NCI-H2227 treated with DMSO at 0.1 percent for 48 hours (cell line): ENCODE measurements at regions not wholly inside any gene's neighbourhood (a gene's known extent, or its start where the extent isn't known, plus 50 kb on each side); places are given as distances from the start of the nearest gene placed in this dataset.
"Not testable (repeated sequence)": the region's sequence is repeated elsewhere in the genome, so short reads cannot be mapped to it uniquely, and the experiment has no call there.

ENCODE experiments used
- DNase-seq: peaks from one replicate; lab custom pipeline; 2025; lab: John Stamatoyannopoulos, UW

DNA sequence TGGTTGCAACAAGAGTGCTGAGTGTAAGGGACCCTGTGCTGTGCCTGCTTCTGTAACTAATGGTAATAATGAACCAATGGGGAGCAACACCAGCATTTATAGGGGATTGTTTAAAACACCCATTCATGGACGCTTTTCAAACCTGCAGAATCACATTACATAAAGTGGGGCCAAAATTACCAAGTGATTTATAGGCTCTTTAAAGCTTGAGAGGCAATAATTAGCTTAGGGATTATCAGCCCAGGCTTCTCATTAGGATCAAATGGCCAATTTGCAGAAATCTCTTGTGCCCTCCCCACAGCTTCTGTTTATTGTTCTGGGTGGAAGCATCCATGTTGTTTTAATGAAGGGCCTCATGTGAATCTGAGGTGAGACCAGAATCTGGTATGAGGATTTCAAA lies 125.5 kb downstream of the ZNF486 start:
- not testable (repeated sequence) for DNase-seq

- no peak for DNase-seq
Observed at GRCh38 chr19:20289186-20289585, 122.2 kb downstream of the ZNF486 start.

GRCh38 chr19:20287070-20287469 lies 120.1 kb downstream of the ZNF486 start:
- no peak for DNase-seq

GRCh38 chr19:20285876-20286275 lies 118.9 kb downstream of the ZNF486 start:
- not testable (repeated sequence) for DNase-seq

DNA sequence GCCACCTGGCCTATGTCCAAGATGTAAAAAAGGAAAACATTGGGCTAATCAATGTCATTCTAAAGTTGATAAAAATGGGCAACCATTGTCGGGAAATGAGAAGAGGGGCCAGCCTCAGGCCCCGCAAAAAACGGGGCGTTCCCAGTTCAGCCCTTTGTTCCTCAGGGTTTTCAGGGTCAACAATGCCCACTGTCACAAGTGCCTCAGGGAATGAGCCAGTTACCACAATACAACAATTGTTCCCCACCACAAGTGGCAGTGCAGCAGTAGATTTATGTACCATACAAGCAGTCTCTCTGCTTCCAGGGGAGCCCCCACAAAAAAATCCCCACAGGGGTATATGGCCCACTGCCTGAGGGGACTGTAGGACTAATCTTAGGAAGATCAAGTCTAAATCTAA lies 112.5 kb downstream of the ZNF486 start:
- no peak for DNase-seq

- DNase-seq, result no peak
Observed at GRCh38 chr19:20278342-20278741, 111.3 kb downstream of the ZNF486 start.

DNA sequence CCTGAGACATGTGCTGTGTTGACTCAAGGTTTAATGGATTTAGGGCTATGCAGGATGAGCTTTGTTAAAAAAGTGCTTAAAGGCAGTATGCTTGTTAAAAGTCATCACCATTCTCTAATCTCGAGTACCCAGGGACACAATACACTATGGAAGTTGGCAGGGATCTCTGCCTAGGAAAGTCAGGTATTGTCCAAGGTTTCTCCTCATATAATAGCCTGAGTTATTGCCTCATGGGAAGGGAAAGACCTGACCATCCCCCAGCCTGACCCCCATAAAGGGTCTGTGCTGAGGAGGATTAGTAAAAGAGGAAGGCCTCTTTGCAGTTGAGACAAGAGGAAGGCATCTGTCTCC lies 109.7 kb downstream of the ZNF486 start:
- not testable (repeated sequence) for DNase-seq

GRCh38 chr19:20276011-20276731 lies 109.2 kb downstream of the ZNF486 start:
- DNase-seq, result no peak

GRCh38 chr19:20273951-20274570 lies 107.0 kb downstream of the ZNF486 start:
- DNase-seq, result no peak

- no peak for DNase-seq
Observed at GRCh38 chr19:20273376-20273775, 106.4 kb downstream of the ZNF486 start.

DNA sequence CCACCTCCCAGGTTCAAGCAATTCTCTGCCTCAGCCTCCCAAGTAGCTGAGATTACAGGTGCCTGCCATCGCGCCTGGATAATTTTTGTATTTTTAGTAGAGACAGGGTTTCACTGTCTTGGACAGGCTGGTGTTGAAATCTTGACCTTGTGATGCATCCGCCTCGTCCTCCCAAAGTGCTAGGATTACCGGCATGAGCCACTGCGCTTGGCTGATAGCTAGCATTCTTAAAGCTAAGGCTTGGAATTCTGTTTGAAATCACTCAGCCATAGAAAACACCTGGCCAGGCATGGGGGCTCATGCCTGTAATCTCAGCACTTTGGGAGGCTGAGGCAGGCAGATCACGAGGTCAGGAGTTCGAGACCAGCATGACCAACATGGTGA lies 105.6 kb downstream of the ZNF486 start:
- not testable (repeated sequence) for DNase-seq

DNA sequence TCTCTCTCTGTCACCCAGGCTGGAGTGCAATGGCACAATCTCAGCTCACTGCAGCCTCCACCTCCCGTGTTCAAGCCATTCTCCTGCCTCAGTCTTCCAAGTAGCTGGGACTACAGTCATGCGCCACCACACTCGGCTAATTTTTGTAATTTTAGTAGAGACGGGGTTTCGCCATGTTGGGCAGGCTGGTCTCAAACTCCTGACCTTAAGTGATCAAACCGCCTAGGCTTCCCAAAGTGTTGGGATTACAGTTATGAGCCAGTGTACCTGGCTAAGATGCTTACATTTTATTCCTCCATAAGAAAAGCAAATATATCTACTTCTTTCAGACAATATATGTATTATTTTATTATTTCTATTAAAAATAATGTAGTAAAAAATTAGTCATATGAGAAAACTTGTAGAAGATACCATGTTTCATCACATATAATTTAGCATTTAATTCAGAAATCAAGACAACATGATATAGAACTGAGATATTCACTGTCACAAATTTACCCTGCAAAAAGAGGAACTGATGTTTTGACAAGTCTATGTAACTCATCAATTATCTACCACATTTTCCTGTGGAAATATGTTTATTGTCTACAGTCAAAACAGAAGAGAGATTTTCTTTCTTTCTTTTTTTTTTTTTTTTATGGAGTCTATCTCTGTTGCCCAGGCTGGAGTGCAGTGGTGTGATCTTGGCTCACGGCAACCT lies 105.1 kb downstream of the ZNF486 start:
- not testable (repeated sequence) for DNase-seq

DNA sequence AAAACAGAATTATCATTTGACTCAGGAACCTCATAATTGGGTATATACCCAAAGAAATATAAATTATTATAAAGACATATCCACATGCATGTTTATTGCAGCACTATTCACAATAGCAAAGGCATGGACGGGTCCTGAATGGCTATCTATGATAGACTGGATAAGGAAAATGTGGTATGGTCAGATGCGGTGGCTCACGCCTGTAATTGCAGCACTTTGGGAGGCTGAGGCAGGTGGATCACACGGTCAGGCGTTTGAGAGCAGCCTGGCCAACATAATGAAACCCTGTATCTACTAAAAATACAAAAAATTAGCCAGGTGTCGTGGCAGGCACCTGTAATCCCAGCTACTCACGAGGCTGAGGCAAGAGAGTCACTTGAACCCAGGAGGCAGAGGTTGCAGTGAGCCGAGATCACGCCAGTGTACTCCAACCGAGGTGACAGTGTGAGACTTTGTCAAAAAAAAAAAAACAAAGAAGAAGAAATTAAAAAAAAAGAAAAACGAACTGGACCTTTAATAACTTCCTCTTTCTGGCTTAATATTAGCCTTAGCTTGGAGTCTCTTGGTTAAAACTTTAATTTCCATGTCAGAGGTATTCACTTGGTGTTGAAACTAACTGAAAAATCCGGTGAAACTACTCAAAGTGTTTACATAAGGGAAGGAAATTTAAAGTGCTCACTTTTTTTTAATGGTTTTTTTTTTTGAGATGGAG lies 104.4 kb downstream of the ZNF486 start:
- no peak for DNase-seq

DNA sequence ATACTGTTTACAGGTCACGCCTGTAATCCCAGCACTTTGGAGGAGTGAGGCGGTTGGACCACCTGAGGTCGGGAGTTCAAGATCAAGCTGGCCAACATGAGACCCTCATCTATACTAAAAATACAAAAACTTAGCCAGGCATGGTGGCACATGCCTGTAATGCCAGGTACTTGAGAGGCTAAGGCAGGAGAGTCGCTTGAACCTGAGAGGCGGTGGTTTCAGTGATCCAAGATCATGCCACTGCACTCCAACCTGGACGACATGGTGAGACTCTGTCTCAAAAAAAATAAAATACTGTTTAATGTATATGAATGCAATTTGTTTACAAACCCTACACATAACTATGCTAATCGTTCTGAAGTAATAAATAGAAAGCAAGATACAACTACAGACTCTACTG lies 102.4 kb downstream of the ZNF486 start:
- no peak for DNase-seq

DNA sequence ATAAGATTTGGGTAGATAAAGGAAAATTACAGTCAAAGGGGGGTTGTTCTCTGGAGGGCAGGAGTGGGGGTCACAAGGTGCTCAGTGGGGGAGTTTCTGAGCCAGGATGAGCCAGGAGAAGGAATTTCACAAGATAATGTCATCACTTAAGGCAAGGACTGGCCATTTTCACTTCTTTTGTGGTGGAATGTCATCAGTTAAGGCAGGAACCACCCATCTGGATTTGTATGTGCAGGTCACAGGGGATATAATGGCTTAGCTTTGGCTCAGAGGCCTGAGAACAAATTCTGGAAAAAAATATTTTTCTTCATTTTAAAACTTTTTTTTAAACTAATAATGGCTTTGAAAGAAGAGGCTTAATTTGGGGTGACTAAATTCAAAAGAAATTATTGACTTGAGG lies 94.5 kb downstream of the ZNF486 start:
- DNase-seq, result not testable (repeated sequence)

DNA sequence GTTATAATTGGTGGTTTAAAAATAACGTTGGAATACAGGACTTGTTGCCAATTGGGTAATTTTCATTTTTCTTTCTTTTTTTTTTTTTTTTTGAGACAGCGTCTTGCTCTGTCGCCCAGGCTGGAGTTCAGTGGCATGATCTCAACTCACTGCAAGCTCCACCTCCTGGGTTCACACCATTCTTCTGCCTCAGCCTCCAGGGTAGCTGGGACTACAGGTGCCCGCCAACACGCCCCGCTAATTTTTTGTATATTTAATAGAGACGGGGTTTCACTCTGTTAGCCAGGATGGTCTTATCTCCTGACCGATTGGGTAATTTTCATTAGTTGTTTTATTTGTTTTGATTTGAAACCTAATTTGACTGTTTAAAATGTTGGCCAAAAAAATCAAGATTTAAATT lies 93.7 kb downstream of the ZNF486 start:
- DNase-seq, result not testable (repeated sequence)

- DNase-seq, result no peak
Observed at GRCh38 chr19:20259615-20260014, 92.6 kb downstream of the ZNF486 start.

- no peak for DNase-seq
Observed at GRCh38 chr19:20256606-20257005, 89.6 kb downstream of the ZNF486 start.

GRCh38 chr19:20254121-20254520 lies 87.1 kb downstream of the ZNF486 start:
- no peak for DNase-seq

DNA sequence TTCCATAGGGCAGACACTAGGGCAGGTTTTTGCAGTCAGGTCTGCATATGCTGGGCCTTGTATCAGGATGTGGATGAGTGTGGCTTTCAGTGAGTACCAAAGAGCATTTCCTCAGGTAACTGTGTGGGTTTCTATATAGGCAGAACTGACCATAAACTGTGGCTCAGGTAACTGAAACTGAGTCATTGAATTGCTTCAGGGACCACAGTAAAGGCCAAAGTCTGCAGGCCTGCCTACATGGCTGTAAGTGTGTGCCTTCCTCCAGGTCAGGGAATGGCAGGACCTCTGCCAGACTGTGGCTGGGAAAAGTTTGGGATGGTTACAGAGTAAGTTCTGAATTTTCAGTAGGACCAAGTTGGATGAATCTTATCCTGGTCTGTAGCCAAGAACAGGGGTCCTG lies 85.6 kb downstream of the ZNF486 start:
- DNase-seq, result no peak

DNA sequence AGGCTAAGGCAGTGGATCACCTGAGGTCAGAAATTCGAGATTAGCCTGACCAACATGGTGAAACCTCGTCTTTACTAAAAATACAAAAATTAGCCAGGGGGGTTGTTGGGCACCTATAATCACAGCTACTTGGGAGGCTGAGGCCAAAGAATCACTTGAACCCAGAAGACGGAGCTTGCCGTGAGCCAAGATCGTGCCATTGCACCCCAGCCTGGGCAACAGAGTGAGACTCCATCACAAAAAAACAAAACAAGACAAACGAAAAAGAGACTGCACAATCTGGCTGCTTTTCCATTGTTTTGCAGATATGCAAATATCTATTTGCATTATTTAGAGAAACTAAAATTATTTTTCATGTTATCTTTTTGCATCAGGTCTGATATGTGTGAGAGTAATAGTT lies 83.6 kb downstream of the ZNF486 start:
- DNase-seq, result no peak

DNA sequence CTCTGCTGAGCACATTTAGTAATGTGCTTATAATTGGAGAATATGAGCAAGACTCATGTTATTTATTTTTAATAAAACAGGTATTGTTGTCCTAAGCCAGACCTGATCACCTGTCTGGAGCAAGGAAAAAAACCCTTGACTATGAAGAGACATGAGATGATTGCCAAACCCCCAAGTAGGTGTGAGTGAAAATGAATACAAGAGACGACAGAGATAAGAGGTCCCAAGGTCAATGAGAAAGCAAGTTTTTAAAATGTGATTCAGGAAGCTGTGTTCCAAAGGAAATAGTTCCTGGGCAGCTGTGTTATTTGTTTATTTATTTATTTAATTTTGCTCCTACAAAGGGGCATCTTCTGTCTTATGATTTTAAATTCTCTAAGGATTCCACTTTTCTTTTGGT lies 83.1 kb downstream of the ZNF486 start:
- DNase-seq, result no peak
